CD14-positive monocyte (primary cell): ENCODE measurements at regions not wholly inside any gene's neighbourhood (a gene's known extent, or its start where the extent isn't known, plus 50 kb on each side); places are given as distances from the start of the nearest gene placed in this dataset.

Experiments used
- DNase-seq, 3 donors: peaks; one replicate each; pipeline ENCODE4 v3.0.0-alpha.2; 2011 to 2022
- H2AFZ ChIP-seq: 2 replicates; pipeline ENCODE4 v1.6.0; 2012; ENCODE audit warnings: mild to moderate bottlenecking, low read depth, low read length, inconsistent platforms; ENCODE audit not compliant: insufficient read depth, poor library complexity, severe bottlenecking
- H3K27ac ChIP-seq, 2 donors: 1 replicate in 1 of 2; 2 replicates in 1 of 2; pipeline ENCODE4 v1.5.1; 2012 to 2013; ENCODE audit warnings: low read length in 2 of 2, control low read depth in 1 of 2, inconsistent platforms in 1 of 2, low read depth in 1 of 2, mild to moderate bottlenecking in 1 of 2
- H3K27me3 ChIP-seq, 2 donors: one replicate each; pipeline versions ENCODE4 v1.6.0 to v1.6.1; 2011 to 2013; ENCODE audit warnings: low read length in 2 of 2; ENCODE audit not compliant: control insufficient read depth in 2 of 2, insufficient read depth in 2 of 2
- H3K36me3 ChIP-seq, 2 donors: replicated peaks in 1 of 2; 1 replicate in 1 of 2; 2 replicates in 1 of 2; pipeline versions ENCODE4 v1.5.1 to v1.6.1; 2012 to 2013; ENCODE audit warnings: low read length in 2 of 2, control low read depth in 1 of 2, inconsistent platforms in 1 of 2, mild to moderate bottlenecking in 1 of 2; ENCODE audit not compliant: insufficient read depth in 2 of 2, control insufficient read depth in 1 of 2
- H3K4me1 ChIP-seq, 2 donors: 1 replicate in 1 of 2; 2 replicates in 1 of 2; pipeline versions ENCODE4 v1.5.1 to v1.6.1; 2012 to 2013; ENCODE audit warnings: low read length in 2 of 2, control low read depth in 1 of 2, inconsistent platforms in 1 of 2, mild to moderate bottlenecking in 1 of 2, moderate library complexity in 1 of 2; ENCODE audit not compliant: insufficient read depth in 2 of 2, control insufficient read depth in 1 of 2
- H3K4me2 ChIP-seq: replicated peaks from 2 replicates; pipeline ENCODE3; 2012; ENCODE audit warnings: low read length, moderate library complexity, mild to moderate bottlenecking; ENCODE audit not compliant: poor library complexity, severe bottlenecking; ENCODE audit errors: extremely low read depth
- H3K4me3 ChIP-seq, 3 experiments: fragments of 200-600 bp in 1 of 3; sonication (generic) in 1 of 3; replicated peaks in 1 of 3; 1 replicate in 2 of 3; 2 replicates in 1 of 3; pipeline ENCODE4 v1.5.1; 2011 to 2013; ENCODE audit warnings: low read length in 3 of 3, mild to moderate bottlenecking in 3 of 3, control low read depth in 2 of 3, low read depth in 2 of 3, inconsistent platforms in 1 of 3, moderate library complexity in 1 of 3
- H3K79me2 ChIP-seq: 2 replicates; pipeline ENCODE4 v1.6.0; 2012; ENCODE audit warnings: mild to moderate bottlenecking, control low read depth, inconsistent platforms, low read length, moderate library complexity; ENCODE audit not compliant: insufficient read depth
- H3K9ac ChIP-seq: 2 replicates; pipeline ENCODE4 v1.6.0; 2017; ENCODE audit warnings: low read length, mild to moderate bottlenecking; ENCODE audit not compliant: insufficient read depth, poor library complexity, severe bottlenecking
- H3K9me3 ChIP-seq, 2 donors: replicated peaks in 1 of 2; 1 replicate in 1 of 2; 2 replicates in 1 of 2; pipeline versions ENCODE4 v1.5.1 to v1.6.1; 2012 to 2013; ENCODE audit warnings: low read length in 2 of 2, control low read depth in 1 of 2; ENCODE audit not compliant: control insufficient read depth in 1 of 2, insufficient read depth in 1 of 2
- H4K20me1 ChIP-seq: 2 replicates; pipeline ENCODE4 v1.6.0; 2012; ENCODE audit warnings: mild to moderate bottlenecking, low read length, control low read depth, moderate library complexity; ENCODE audit not compliant: insufficient read depth
- H3K27ac Mint-ChIP-seq, 7 donors: one replicate each; pipeline ENCODE4 v1.8.0; 2020; ENCODE audit warnings: mild to moderate bottlenecking in 7 of 7, mixed read lengths in 7 of 7, moderate library complexity in 6 of 7, inconsistent platforms in 2 of 7
- H3K27me3 Mint-ChIP-seq, 3 donors: one replicate each; pipeline ENCODE4 v1.8.0; 2021 to 2022; ENCODE audit warnings: low read depth in 3 of 3, mild to moderate bottlenecking in 3 of 3, mixed read lengths in 3 of 3, moderate library complexity in 3 of 3, inconsistent platforms in 1 of 3
- H3K36me3 Mint-ChIP-seq, 2 donors: one replicate each; pipeline ENCODE4 v1.8.0; 2020; ENCODE audit warnings: mixed read lengths in 2 of 2, inconsistent platforms in 1 of 2, mild to moderate bottlenecking in 1 of 2
- H3K4me1 Mint-ChIP-seq: one replicate; pipeline ENCODE4 v1.8.0; 2020; ENCODE audit warnings: mild to moderate bottlenecking, mixed read lengths
- H3K4me3 Mint-ChIP-seq, 2 donors: one replicate each; pipeline ENCODE4 v1.8.0; 2020; ENCODE audit warnings: mild to moderate bottlenecking in 2 of 2, mixed read lengths in 2 of 2, moderate library complexity in 1 of 2
- H3K9me3 Mint-ChIP-seq, 7 donors: one replicate each; pipeline ENCODE4 v1.8.0; 2020 to 2022; ENCODE audit warnings: mixed read lengths in 7 of 7, mild to moderate bottlenecking in 6 of 7, moderate library complexity in 6 of 7, inconsistent platforms in 2 of 7
- whole genome bisulfite sequencing: methylation state at CpG from one replicate; pipeline ENCODE4 v1.1.5; 2013; ENCODE audit warnings: missing lambda C conversion rate; ENCODE audit not compliant: insufficient coverage; 5-methylcytosine and 5-hydroxymethylcytosine counted together
- intact Hi-C, 2 donors: fragments of 100-400 bp; cut with micrococcal nuclease; formaldehyde crosslinking; loops; one replicate each; pipeline versions ENCODE4 v1.15.0 to v1.15.1; 2023
- TF ChIP-seq, protein P1 (sequence below): fragments of 200-600 bp; IDR thresholded peaks from one replicate; pipeline ENCODE4 v1.8.0; 2022; ENCODE audit warnings: antibody characterized with exemption, mild to moderate bottlenecking

DNA sequence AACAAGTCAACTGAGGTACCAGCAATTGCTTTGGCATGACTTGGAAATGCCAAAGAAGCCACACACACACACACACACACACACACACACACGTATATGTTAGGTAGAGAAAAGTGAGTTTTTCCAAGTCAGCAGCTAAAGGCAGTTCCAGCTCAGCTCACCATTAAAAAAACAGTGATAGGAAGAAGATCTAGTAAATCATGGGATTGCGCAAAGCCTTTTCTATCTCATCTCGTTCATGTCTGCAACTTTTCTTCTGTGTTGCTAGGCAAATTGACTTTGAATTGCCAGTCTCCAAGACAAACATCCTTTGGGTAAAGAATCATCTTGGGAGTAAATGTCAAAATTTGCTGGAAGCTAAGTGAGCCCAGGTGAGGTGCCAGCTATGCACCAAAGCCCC lies 500.1 kb downstream of the ENC1 start:
- Histone ChIP-seq H3K4me1 (no peaks in the 10 kb centered on the region), H3K4me2 (no peak overlapping the region), H3K36me3 (no peaks in the 10 kb centered on the region), H2AFZ (no peak overlapping the region), H3K4me3 (no peak overlapping the region), H3K9ac (no peak overlapping the region), H3K79me2 (no peaks in the 10 kb centered on the region), H3K27ac (no peak overlapping the region), H4K20me1 (no peaks in the 10 kb centered on the region), H3K9me3 (no peaks in the 10 kb centered on the region), H3K27me3 (peaks cover 0 to 4% of the 10 kb centered on the region in 2 donors)
- Mint-ChIP-seq H3K9me3 (peaks cover 0 to 7% (median 0%) of the 10 kb centered on the region in 7 donors), H3K27me3 (peaks cover 0 to 13% (median 6%) of the 10 kb centered on the region in 3 donors), H3K27ac (no peak overlapping the region), H3K4me3 (no peak overlapping the region), H3K4me1 (no peaks in the 10 kb centered on the region), H3K36me3 (no peaks in the 10 kb centered on the region)
- DNase-seq: no peak
- WGBS: no CpG with 5 or more reads among the region's 3 CpGs
- intact Hi-C loops: no loop called here
- TF ChIP-seq, protein P1, sequence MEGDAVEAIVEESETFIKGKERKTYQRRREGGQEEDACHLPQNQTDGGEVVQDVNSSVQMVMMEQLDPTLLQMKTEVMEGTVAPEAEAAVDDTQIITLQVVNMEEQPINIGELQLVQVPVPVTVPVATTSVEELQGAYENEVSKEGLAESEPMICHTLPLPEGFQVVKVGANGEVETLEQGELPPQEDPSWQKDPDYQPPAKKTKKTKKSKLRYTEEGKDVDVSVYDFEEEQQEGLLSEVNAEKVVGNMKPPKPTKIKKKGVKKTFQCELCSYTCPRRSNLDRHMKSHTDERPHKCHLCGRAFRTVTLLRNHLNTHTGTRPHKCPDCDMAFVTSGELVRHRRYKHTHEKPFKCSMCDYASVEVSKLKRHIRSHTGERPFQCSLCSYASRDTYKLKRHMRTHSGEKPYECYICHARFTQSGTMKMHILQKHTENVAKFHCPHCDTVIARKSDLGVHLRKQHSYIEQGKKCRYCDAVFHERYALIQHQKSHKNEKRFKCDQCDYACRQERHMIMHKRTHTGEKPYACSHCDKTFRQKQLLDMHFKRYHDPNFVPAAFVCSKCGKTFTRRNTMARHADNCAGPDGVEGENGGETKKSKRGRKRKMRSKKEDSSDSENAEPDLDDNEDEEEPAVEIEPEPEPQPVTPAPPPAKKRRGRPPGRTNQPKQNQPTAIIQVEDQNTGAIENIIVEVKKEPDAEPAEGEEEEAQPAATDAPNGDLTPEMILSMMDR: no peak

DNA sequence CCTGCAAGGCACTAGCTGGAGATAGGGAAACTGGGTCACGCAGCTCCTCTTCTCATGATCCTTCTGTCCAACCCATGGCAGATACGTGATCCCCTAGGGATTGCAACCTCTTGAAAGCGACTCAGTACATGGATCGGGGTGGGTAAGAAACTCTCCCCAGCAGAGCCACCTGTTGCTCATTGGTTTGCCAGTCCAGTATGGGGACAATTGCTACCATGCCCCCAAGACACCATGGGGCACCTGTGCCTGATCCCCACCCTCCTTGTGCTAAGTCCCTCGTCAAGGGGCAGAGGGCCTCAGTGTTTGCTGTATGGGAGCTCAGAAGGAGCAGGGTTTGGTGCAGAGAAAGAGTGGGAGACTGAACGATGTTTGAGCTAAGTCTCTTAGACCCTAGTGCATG lies 500.9 kb downstream of the ENC1 start:
- H3K9me3 Mint-ChIP-seq: peaks cover 0 to 3% (median 0%) of the 10 kb centered on the region in 7 donors
- no peak overlapping the region for H3K27ac Mint-ChIP-seq
- intact Hi-C loops: no loop called here
- H3K9me3 ChIP-seq: no peaks in the 10 kb centered on the region
- H2AFZ ChIP-seq: no peak overlapping the region
- H3K4me2 ChIP-seq: no peak overlapping the region
- no peaks in the 10 kb centered on the region for H3K79me2 ChIP-seq
- no peaks in the 10 kb centered on the region for H3K4me1 Mint-ChIP-seq
- H3K27me3 ChIP-seq: peaks cover 0 to 4% of the 10 kb centered on the region in 2 donors
- no peaks in the 10 kb centered on the region for H3K4me1 ChIP-seq
- no peak overlapping the region for H3K9ac ChIP-seq
- H3K4me3 Mint-ChIP-seq: no peak overlapping the region
- peaks cover 0 to 12% (median 4%) of the 10 kb centered on the region in 3 donors for H3K27me3 Mint-ChIP-seq
- no peak overlapping the region for H3K4me3 ChIP-seq
- TF ChIP-seq, protein P1: no peak
- 96% methylated on average over 4 of the region's 6 CpGs for WGBS
- no peak overlapping the region for H3K27ac ChIP-seq
- DNase-seq: no peak
- H3K36me3 Mint-ChIP-seq: no peaks in the 10 kb centered on the region
- no peaks in the 10 kb centered on the region for H3K36me3 ChIP-seq
- H4K20me1 ChIP-seq: no peaks in the 10 kb centered on the region
